PC-9 (cell line): ENCODE measurements at regions not wholly inside any gene's neighbourhood (a gene's known extent, or its start where the extent isn't known, plus 50 kb on each side); places are given as distances from the start of the nearest gene placed in this dataset.

ENCODE experiments used
- CTCF ChIP-seq: fragments of 200-600 bp; sonication (generic); conservative IDR thresholded peaks from 2 replicates; pipeline ENCODE4 v1.6.1; 2017; ENCODE audit warnings: mixed run types, antibody characterized with exemption, mild to moderate bottlenecking, moderate library complexity
- EZH2 ChIP-seq: fragments of 200-600 bp; sonication (generic); IDR thresholded peaks from 2 replicates; pipeline ENCODE4 v1.8.0; 2017; ENCODE audit warnings: antibody characterized with exemption, low read depth

- TF ChIP-seq CTCF (no peak), EZH2 (no peak)
Observed at GRCh38 chr16:74117798-74118197, 178.8 kb upstream of the PSMD7 start.
